Activated CD4-positive, alpha-beta T cell treated with anti-CD3 and anti-CD28 coated beads for 36 hours (primary cell): ENCODE measurements at regions not wholly inside any gene's neighbourhood (a gene's known extent, or its start where the extent isn't known, plus 50 kb on each side); places are given as distances from the start of the nearest gene placed in this dataset.

Experiments used
- ATAC-seq: fragments of 200-7000 bp; cut with Tn5 transposase; one replicate; pipeline ENCODE4 v1.10.0; 2021; ENCODE audit warnings: mild to moderate bottlenecking, moderate library complexity
- CTCF ChIA-PET: fragments of 350-600 bp; sonication (Branson Sonifier 250); formaldehyde crosslinking; loops from one replicate; lab custom pipeline; 2021; ENCODE audit warnings: antibody characterized with exemption; lab: Charles Lee
- POLR2A ChIA-PET: fragments of 350-600 bp; sonication (Branson Sonifier 250); formaldehyde crosslinking; loops from one replicate; lab custom pipeline; 2021; ENCODE audit warnings: antibody characterized with exemption, inconsistent platforms; lab: Charles Lee
- DNase-seq: peaks from one replicate; pipeline ENCODE4 v3.0.0-alpha.2; 2020
- H3K27ac Mint-ChIP-seq: one replicate; pipeline ENCODE4 v1.8.0; 2021; ENCODE audit warnings: mixed read lengths
- H3K27me3 Mint-ChIP-seq: one replicate; pipeline ENCODE4 v1.8.0; 2021; ENCODE audit warnings: mixed read lengths
- H3K36me3 Mint-ChIP-seq: one replicate; pipeline ENCODE4 v1.8.0; 2021; ENCODE audit warnings: low read depth, mixed read lengths
- H3K4me1 Mint-ChIP-seq: one replicate; pipeline ENCODE4 v1.8.0; 2021; ENCODE audit warnings: mixed read lengths
- H3K4me3 Mint-ChIP-seq: one replicate; pipeline ENCODE4 v1.8.0; 2021; ENCODE audit warnings: mild to moderate bottlenecking, moderate library complexity, mixed read lengths
- H3K9me3 Mint-ChIP-seq: one replicate; pipeline ENCODE4 v1.8.0; 2021; ENCODE audit warnings: low read depth, mixed read lengths
- intact Hi-C, 2 experiments: fragments of 100-400 bp; cut with DNase I in 1 of 2; cut with micrococcal nuclease in 1 of 2; formaldehyde crosslinking; loops; one replicate each; pipeline versions ENCODE4 v1.14.2 to v1.15.1; 2022 to 2024; cut with DNase I, micrococcal nuclease

DNA sequence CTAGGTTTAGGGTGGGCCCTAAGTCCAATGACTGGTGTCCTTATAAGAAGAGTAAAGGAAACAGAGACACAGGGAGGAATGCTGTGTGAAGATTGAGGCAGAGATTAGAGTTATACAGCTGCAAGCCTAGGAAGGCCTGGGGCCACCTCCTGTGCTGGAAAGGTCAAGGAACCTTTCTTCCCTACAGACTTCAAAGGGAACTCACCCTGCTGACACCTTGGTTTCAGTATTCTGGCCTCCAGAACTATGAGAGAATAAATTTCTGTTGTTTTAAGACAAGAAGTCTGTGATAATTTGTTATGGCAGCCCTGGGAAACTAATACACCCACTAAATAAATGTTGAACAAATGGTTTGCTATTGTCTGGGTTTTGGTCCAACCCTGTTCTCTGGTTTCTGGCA is 102.3 kb upstream of the NEUROD1 start:
- intact Hi-C loops: no loop called here
- ChIA-PET CTCF (no interaction called here), POLR2A (no interaction called here)
- Mint-ChIP-seq H3K27ac (no peak overlapping the region), H3K36me3 (no peaks in the 10 kb centered on the region), H3K27me3 (peaks cover 7% of the 10 kb centered on the region), H3K4me3 (no peak overlapping the region), H3K9me3 (no peaks in the 10 kb centered on the region), H3K4me1 (no peaks in the 10 kb centered on the region)
- ATAC-seq (no peak), DNase-seq (no peak)

DNA sequence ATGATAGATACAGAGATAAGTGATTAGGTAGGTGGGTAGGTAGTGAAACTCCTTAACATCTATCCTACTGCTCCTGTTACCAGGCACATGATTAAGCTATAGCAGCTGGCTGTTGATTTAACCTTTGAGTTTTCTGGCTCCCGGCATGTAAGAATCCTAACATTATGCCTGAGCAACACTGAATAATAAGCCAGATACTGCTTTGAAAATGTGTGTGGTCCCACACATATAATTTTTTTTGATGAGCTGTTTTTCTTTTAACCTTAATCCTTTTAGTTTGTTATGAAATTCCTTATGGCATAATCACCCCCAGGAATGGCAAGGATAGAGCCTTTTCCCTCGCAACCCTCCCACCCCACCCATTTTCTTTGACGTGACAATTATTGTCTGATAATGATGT is 104.2 kb upstream of the NEUROD1 start:
- ATAC-seq (no peak), DNase-seq (no peak)
- CTCF ChIA-PET: no interaction called here
- POLR2A ChIA-PET: no interaction called here
- Mint-ChIP-seq H3K27ac (no peak overlapping the region), H3K27me3 (peaks cover 8% of the 10 kb centered on the region), H3K36me3 (no peaks in the 10 kb centered on the region), H3K9me3 (no peaks in the 10 kb centered on the region), H3K4me1 (no peaks in the 10 kb centered on the region), H3K4me3 (no peak overlapping the region)
- intact Hi-C loops: no loop called here

DNA sequence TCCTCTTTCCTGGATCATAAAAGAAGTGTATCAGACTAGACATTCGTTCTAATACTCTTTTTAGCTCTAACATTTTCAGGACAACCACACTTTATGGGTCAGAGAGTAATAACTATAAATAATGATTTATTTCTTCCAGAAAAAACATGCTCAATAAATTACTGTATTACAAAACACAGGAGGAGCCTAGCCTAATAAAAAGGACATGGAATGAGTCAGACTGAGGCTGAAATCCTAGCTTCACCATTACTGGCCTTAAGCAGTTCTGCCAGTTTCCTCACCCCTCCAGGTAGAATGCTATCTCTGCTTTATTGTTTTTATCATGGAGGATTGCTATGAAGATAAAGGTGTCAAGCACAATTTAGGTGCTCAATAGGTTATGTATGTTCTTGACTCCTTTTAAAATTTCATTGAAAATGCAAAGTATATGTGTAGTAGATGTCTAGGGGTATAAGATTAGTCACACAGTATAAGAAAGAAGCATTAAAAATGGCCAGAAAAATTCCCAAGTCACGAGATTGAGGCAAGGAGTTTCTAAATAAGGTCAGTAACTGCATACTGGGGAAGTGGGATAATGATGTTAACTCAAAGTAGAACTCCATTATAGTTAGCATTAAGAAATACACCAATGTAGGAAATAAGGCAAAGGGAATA is 105.5 kb upstream of the NEUROD1 start:
- ChIA-PET POLR2A (no interaction called here), CTCF (no interaction called here)
- no peaks in the 10 kb centered on the region for H3K9me3 Mint-ChIP-seq
- no peak overlapping the region for H3K4me3 Mint-ChIP-seq
- intact Hi-C loops: no loop called here
- no peak overlapping the region for H3K27ac Mint-ChIP-seq
- DNase-seq (no peak), ATAC-seq (no peak)
- peaks cover 11% of the 10 kb centered on the region for H3K27me3 Mint-ChIP-seq
- H3K36me3 Mint-ChIP-seq: no peaks in the 10 kb centered on the region
- H3K4me1 Mint-ChIP-seq: peaks cover 12% of the 10 kb centered on the region

DNA sequence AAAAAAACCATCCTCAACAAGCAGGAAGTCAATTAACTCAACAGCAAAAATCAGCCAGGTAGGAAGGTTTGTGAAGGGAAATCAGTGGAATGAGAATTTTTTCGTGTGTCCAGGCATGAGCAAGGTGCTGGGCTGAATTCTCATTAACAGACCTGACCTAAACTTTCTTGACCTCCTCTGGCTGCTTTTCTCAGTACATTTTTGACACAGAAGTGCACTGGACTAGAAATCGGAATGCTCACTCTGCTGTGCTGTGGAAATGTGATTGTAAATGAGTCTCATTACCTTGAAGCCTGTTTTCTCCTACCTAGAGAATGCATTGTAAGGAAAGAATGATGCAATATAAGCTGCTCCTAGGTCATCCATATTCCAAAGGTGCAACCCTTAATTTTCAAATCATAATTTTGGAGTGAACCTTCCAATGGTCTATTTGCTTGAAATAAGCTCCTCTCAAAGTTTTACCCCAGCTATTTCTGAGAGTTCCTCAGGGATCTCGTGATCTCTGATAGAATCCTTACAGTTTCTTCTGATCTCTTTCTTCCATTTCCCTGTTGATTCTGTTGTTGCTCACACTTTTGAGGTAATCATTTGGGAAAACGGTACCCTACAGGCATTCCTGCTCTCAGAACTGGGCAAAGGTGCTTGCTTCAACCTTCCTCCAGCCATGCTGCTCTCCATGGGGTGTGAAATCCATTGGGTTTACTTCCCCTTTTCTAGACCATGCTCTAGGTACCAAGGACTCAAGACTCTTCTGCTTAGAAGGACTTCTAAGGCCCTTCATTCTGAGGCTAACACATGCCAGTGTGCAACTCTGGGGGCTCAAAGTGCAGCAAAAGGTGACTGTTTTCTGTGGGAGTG is 104.9 kb upstream of the ITPRID2 start:
- intact Hi-C loops: no loop called here
- ChIA-PET POLR2A (no interaction called here), CTCF (no interaction called here)
- Mint-ChIP-seq H3K9me3 (no peaks in the 10 kb centered on the region), H3K27ac (no peak overlapping the region), H3K4me3 (no peak overlapping the region), H3K4me1 (peaks cover 19% of the 10 kb centered on the region), H3K27me3 (peaks cover 11% of the 10 kb centered on the region), H3K36me3 (no peaks in the 10 kb centered on the region)
- DNase-seq: no peak
- no peak for ATAC-seq

DNA sequence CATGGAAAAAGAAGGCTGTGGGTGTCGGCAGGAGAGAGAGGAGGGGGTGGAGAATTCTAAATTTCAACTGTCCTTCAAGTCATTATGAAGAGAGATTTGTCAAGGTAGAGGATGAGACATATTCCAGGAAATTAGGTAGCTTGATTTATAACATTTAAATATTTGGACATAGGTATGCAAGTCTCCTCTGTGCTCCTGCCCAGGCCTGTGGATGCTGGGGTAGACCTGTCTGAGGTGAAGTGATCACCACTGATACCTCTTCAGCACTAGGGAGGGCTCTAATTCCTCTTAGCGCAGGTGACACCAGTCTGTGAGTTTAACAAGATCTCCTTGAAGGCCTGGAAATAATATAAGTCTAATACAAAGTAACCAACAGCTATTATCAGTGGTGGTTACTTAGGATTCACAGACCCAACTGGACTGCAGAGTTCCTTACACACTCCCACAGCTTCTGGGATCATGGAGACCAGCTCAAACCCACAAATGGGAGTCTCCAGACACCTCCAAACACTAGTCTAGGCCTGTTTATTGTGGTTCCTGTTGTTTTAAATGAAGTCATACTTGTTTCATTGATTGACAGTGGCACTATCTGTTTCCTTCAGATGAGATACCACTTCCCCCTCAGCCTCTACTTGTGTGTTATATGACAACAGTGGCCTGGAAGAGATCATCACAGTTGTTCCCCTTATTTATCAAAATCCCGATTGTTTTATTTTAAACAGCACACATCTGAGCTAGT is 104.1 kb upstream of the ITPRID2 start:
- Mint-ChIP-seq H3K9me3 (no peaks in the 10 kb centered on the region), H3K27me3 (peaks cover 9% of the 10 kb centered on the region), H3K4me1 (peaks cover 23% of the 10 kb centered on the region), H3K27ac (no peak overlapping the region), H3K36me3 (no peaks in the 10 kb centered on the region), H3K4me3 (no peak overlapping the region)
- intact Hi-C loops: no loop called here
- no peak for DNase-seq
- POLR2A ChIA-PET: interaction anchor here (0.6 kb wide), 1 partner anchor 1267 kb away, joined by 3 read pairs; no protein-coding TSS in a partner anchor
- CTCF ChIA-PET: no interaction called here
- no peak for ATAC-seq

DNA sequence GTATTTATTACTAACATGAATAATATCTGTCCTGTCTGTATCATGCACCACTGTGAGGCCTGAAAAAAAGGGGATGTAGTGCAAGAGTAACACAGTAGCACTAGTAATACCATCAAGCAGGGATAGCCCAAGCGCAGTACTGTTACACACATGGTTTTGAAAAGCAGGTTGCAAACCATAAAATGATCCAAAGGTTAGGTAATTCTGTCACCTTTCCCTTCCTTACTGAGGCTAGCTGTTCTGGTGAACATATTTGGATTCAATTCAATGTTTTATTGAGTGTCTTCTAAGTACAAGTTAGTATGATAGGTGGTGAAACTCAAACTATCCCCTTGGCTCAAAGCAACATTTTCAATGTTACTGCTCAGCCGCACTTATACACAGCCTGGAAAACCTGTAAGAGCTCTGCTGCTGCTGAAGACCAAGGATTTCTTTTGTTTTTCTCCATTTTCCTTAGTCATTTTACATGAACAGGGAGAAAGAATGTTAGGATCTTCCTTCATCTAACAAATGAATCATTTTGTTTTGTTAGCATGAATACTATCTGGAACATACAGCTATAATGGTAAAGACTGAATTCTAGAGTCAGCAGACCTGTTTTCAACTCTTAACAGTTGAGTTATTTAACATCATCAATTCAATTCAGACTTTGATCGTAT is 102.5 kb upstream of the ITPRID2 start:
- Mint-ChIP-seq H3K4me3 (no peak overlapping the region), H3K4me1 (peaks cover 23% of the 10 kb centered on the region), H3K9me3 (peaks cover 5% of the 10 kb centered on the region), H3K27ac (no peak overlapping the region), H3K36me3 (peaks cover 3% of the 10 kb centered on the region), H3K27me3 (peaks cover 7% of the 10 kb centered on the region)
- ChIA-PET CTCF (interaction anchor here (0.9 kb wide), 1 partner anchor 12 kb away, joined by 4 read pairs; no protein-coding TSS in a partner anchor), POLR2A (interaction anchor here (0.6 kb wide), 1 partner anchor 928 kb away, joined by 3 read pairs; no protein-coding TSS in a partner anchor)
- ATAC-seq: no peak
- intact Hi-C loops: no loop called here
- no peak for DNase-seq

DNA sequence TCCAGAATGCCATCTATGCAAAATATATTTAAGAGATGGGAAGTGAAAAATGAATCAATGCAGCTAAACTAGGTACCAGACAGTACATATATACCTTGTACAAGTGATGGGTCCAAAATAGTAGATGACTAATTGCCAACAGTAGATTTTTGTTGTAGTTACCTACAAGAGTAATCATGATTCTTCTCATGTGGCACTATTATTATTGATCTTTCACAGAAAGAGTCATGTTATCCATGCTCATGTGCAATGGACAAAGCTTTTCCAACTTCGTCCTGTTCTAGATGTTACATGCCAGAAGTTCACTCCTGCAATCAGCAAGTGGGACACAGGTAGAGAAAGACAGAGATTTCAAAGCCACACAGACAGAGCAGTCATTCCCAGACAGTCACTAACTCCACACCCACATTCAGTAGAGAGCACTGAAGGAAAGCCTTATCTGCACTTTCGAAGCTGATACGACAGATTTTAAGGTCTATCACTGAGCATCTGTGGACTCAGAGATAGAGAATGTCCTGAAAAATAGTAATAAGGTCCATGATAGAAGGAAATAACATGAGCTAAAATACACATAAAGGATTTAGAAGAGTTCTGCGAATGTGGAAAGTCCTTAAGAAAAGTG is 101.6 kb upstream of the ITPRID2 start:
- ChIA-PET CTCF (interaction anchor here (0.9 kb wide), 1 partner anchor 13 kb away, joined by 4 read pairs; no protein-coding TSS in a partner anchor), POLR2A (interaction anchor here (0.6 kb wide), 1 partner anchor 927 kb away, joined by 3 read pairs; no protein-coding TSS in a partner anchor)
- peaks cover 7% of the 10 kb centered on the region for H3K27me3 Mint-ChIP-seq
- H3K4me3 Mint-ChIP-seq: no peak overlapping the region
- H3K4me1 Mint-ChIP-seq: peaks cover 23% of the 10 kb centered on the region
- no peak overlapping the region for H3K27ac Mint-ChIP-seq
- H3K36me3 Mint-ChIP-seq: peaks cover 3% of the 10 kb centered on the region
- intact Hi-C loops: loop anchor here (2.0 to 10.0 kb wide), 9 partner anchors 21 to 1245 kb away; partner anchors contain the start of genes ITPRID2 (in 1 of the 2) and NCKAP1 (in 1 of the 2)
- DNase-seq (no peak), ATAC-seq (no peak)
- peaks cover 5% of the 10 kb centered on the region for H3K9me3 Mint-ChIP-seq

DNA sequence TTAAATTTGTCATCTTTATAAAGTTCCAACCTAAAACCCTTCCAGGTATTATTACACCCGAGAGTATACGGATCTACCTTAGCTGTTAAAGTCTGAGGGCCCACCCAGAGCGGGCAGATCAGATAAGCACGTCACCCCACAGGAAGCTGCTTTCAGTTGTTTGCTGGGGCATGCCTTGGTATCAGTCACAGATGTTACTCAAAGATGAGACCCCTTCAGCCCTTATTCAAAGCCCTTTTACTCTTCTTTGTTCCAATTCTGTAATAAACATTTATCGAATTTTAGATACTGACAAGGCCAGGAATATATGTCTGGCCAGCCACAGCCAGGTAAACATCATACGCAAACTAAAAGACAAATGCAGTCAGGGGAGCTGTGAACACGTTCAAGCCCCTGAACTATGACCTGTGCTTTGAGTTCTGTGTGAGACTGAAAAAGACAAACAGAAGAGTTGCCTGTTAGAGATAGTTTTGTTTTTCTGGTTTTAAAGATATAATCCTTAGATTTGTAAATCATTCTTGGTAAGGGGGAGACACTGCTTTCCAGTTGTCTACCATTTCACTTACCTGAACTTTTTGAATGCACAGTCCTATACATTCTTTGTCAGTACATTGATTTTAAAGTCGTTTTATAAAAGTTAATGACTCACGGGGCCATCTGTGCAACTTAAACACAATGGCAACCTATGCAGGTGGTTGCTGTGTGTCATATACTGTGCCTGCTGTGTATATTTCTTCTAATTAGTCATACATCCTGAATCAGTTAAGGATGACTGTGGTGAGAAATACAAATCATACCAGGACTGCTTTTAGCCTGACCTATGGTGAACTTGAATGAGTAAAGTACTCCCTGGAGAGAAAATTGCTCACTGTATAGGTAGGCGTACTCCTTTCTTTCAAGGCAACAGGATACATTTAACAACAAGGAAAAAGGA is 100.5 kb upstream of the ITPRID2 start:
- ATAC-seq: peak; percentile 97
- H3K27me3 Mint-ChIP-seq: peaks cover 6% of the 10 kb centered on the region
- H3K4me1 Mint-ChIP-seq: peaks cover 23% of the 10 kb centered on the region
- peaks cover 5% of the 10 kb centered on the region for H3K9me3 Mint-ChIP-seq
- ChIA-PET CTCF (no interaction called here), POLR2A (no interaction called here)
- H3K27ac Mint-ChIP-seq: peak overlapping the region; percentile 34
- peak; percentile 60 for DNase-seq
- no peak overlapping the region for H3K4me3 Mint-ChIP-seq
- peaks cover 3% of the 10 kb centered on the region for H3K36me3 Mint-ChIP-seq
- intact Hi-C loops: loop anchor here (1.0 to 10.0 kb wide), 10 partner anchors 20 to 1244 kb away; partner anchors contain the start of genes ITPRID2 (in 2 of the 2) and NCKAP1 (in 1 of the 2)

DNA sequence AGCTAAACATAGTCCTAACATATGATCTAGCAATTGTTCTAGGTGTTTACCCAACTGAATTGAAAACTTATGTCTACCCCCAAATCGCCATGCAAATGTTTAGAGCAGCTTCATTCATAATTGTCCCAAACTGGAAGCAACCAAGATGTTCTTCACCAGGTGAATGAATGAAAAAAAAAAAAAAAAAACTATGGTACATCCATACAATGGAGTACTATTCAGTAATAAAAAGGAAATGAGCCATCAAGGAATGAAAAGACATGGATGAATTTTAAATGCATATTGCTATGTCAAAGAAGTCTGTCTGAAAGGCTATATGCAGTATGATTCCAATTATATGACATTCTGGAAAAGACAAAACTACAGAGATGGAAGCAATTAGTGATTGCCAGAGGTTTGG is 98.6 kb upstream of the ITPRID2 start:
- H3K36me3 Mint-ChIP-seq: peaks cover 3% of the 10 kb centered on the region
- intact Hi-C loops: loop anchor here (5.0 to 10.0 kb wide), 6 partner anchors 99 to 1242 kb away; partner anchors contain the start of genes ITPRID2 (in 1 of the 2) and NCKAP1 (in 1 of the 2)
- no peak overlapping the region for H3K27ac Mint-ChIP-seq
- peaks cover 5% of the 10 kb centered on the region for H3K9me3 Mint-ChIP-seq
- H3K27me3 Mint-ChIP-seq: peaks cover 3% of the 10 kb centered on the region
- ChIA-PET CTCF (no interaction called here), POLR2A (no interaction called here)
- peaks cover 30% of the 10 kb centered on the region for H3K4me1 Mint-ChIP-seq
- DNase-seq: no peak
- no peak for ATAC-seq
- no peak overlapping the region for H3K4me3 Mint-ChIP-seq

DNA sequence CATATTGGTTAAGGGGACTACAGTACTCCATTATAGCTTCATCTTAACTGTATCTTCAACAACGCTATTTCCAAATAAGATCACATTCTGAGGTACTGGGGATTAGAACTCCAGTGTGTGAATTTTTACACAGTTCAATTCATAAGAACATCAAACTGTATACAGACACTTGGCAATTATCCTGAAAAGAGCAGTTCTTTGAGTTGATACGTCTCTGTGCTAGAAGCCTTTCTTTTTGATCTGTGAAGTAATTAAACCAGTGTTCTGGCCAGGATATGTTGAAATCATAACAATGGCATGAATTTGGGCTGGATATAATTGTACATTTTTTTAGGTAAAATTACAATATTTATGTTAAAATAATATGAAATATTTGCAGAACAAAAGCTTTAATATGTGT is 93.5 kb upstream of the ITPRID2 start:
- ATAC-seq (no peak), DNase-seq (no peak)
- Mint-ChIP-seq H3K9me3 (peaks cover 2% of the 10 kb centered on the region), H3K27me3 (no peaks in the 10 kb centered on the region), H3K4me3 (no peak overlapping the region), H3K4me1 (peaks cover 7% of the 10 kb centered on the region), H3K36me3 (peaks cover 2% of the 10 kb centered on the region), H3K27ac (no peak overlapping the region)
- intact Hi-C loops: loop anchor here in 1 of 2 experiments (10.0 kb wide), 1 partner anchor 1237 kb away; the partner anchor contains the start of gene NCKAP1
- POLR2A ChIA-PET: no interaction called here
- CTCF ChIA-PET: interaction anchor here (0.7 to 1.0 kb wide), 2 partner anchors 26 to 55 kb away, joined by 3 to 4 read pairs; no protein-coding TSS in a partner anchor
